ENCODE measurements at regions not wholly inside any gene's neighbourhood (a gene's known extent, or its start where the extent isn't known, plus 50 kb on each side); places are given as distances from the start of the nearest gene placed in this dataset.

GRCh38 chr16:87016046-87017035, 300.9 kb downstream of the C16orf95 start:
- TF ChIP-seq ZNF274 (IDR thresholded peaks at IDR 0.05; ENCODE audit: low read depth, low read length) (no peak), SUZ12 (IDR thresholded peaks at IDR 0.05; ENCODE audit: extremely low read depth, insufficient read depth, insufficient read length) (no peak)
